ENCODE measurements at regions not wholly inside any gene's neighbourhood (a gene's known extent, or its start where the extent isn't known, plus 50 kb on each side); places are given as distances from the start of the nearest gene placed in this dataset.

DNA sequence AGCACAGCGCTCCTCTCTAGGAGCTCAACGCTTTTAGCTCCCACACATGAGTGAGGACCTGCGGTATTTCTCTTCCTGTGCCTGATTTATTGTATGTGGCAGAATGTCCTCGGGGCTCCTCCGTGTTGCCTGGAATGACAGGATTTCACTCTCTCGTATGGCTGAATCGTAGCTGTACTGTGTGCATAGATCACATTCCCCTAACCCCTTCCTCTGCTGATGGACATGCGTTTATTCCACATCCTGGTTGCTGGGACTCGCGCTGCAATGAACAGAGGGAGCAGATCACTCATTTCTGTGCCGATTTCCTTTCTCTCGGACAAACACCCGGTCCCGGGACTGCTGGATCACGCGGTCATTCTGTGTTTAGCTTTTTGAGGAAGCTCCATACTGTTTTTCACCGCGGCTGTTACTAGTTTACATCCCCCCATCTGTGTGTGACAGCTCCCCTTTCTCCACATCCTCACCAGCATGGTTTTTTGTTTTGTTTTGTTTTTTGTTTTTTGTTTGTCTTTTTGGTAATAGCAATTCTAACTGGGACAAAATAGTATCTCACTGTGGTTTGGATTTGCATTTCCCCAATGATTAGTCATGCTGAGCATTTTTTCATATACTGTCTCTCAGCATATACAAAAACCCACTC, 76.3 kb downstream of the FOXL3 start:
- no peak for TF ChIP-seq POLR2AphosphoS5 (IDR thresholded peaks at IDR 0.05; ENCODE audit: low read depth)
- TF ChIP-seq CTCF (IDR thresholded peaks at IDR 0.05; ENCODE audit: insufficient read depth, low read length): no peak
- no peak for TF ChIP-seq REST (IDR thresholded peaks at IDR 0.05; ENCODE audit: insufficient replicate concordance, low read depth)
- TF ChIP-seq GABPA (IDR thresholded peaks at IDR 0.05; ENCODE audit: low read depth): no peak
- TF ChIP-seq SPI1 (IDR thresholded peaks at IDR 0.05; ENCODE audit: borderline replicate concordance, low read depth): no peak

Data from HL-60 (cell line).